Astrocyte (in vitro differentiated cells and primary cell): ENCODE measurements at regions not wholly inside any gene's neighbourhood (a gene's known extent, or its start where the extent isn't known, plus 50 kb on each side); places are given as distances from the start of the nearest gene placed in this dataset.

Source experiments
- CTCF ChIP-seq: IDR thresholded peaks from 2 replicates; pipeline ENCODE4 v1.5.1; 2011; ENCODE audit warnings: low read depth, mild to moderate bottlenecking, inconsistent platforms, low read length, moderate library complexity; ENCODE audit not compliant: insufficient read depth
- EZH2 ChIP-seq: IDR thresholded peaks from 2 replicates; pipeline ENCODE4 v1.6.1; 2012; ENCODE audit warnings: mild to moderate bottlenecking, low read length, inconsistent platforms; ENCODE audit not compliant: insufficient read depth

GRCh38 chr12:38601949-38602348 is 285.4 kb downstream of the ALG10B start:
- no peak for TF ChIP-seq CTCF
- no peak for TF ChIP-seq EZH2
